Upper lobe of left lung (tissue), 4 donors: ENCODE measurements at regions not wholly inside any gene's neighbourhood (a gene's known extent, or its start where the extent isn't known, plus 50 kb on each side); places are given as distances from the start of the nearest gene placed in this dataset.

Experiments
- CTCF ChIP-seq, 6 experiments: fragments of 450-650 bp in 4 of 6; fragments of 200-600 bp in 2 of 6; sonication (generic) in 2 of 6; IDR thresholded peaks; one replicate each; pipeline ENCODE4 v1.5.1; 2016 to 2019; ENCODE audit warnings: antibody characterized with exemption in 6 of 6
- POLR2AphosphoS5 ChIP-seq, 2 donors: sonication (generic); formaldehyde crosslinking; IDR thresholded peaks; one replicate each; pipeline ENCODE4 v1.5.1; 2017; ENCODE audit warnings: antibody characterized with exemption in 2 of 2

- TF ChIP-seq CTCF (IDR thresholded peaks at IDR 0.05) (no peak), POLR2AphosphoS5 (IDR thresholded peaks at IDR 0.05) (no peak)
These were observed 187.2 kb downstream of the NFKBIZ start for GRCh38 chr3:102036472-102036871.
